Fibroblast of the aortic adventitia (primary cell): ENCODE measurements at regions not wholly inside any gene's neighbourhood (a gene's known extent, or its start where the extent isn't known, plus 50 kb on each side); places are given as distances from the start of the nearest gene placed in this dataset.

ENCODE experiments used
- DNase-seq: peaks from one replicate; pipeline ENCODE4 v3.0.0-alpha.2; 2010; ENCODE audit warnings: low read depth
- H3K4me3 ChIP-seq: 2 replicates; pipeline ENCODE4 v1.5.1; 2011; ENCODE audit warnings: low read depth, mild to moderate bottlenecking, control low read depth, low read length, moderate library complexity
- TF ChIP-seq, protein P1 (sequence below): IDR thresholded peaks from 2 replicates; pipeline ENCODE4 v1.5.1; 2011; ENCODE audit warnings: mild to moderate bottlenecking, low read length, control low read depth, inconsistent platforms; ENCODE audit not compliant: insufficient read depth

DNA sequence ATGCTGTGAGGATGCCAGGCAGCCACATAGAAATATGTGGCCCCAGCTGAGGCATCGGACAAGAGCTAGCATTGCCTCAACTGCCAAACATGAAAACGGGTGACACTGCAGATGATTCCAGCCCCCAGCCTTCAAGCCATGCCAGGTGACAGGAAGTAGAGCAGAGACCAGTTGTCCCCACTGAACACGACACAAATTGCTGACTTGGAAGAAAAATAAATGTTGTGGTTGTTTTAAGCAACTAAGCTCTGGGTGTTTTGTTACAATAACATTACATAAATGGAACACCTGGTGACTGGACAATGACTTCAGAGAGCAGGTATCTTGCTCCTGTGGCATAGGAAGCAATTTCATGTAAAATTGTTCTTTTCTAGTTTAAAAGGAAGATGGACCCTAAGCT, 154.2 kb downstream of the KIF4B start:
- DNase-seq = no peak
- TF ChIP-seq, protein P1, sequence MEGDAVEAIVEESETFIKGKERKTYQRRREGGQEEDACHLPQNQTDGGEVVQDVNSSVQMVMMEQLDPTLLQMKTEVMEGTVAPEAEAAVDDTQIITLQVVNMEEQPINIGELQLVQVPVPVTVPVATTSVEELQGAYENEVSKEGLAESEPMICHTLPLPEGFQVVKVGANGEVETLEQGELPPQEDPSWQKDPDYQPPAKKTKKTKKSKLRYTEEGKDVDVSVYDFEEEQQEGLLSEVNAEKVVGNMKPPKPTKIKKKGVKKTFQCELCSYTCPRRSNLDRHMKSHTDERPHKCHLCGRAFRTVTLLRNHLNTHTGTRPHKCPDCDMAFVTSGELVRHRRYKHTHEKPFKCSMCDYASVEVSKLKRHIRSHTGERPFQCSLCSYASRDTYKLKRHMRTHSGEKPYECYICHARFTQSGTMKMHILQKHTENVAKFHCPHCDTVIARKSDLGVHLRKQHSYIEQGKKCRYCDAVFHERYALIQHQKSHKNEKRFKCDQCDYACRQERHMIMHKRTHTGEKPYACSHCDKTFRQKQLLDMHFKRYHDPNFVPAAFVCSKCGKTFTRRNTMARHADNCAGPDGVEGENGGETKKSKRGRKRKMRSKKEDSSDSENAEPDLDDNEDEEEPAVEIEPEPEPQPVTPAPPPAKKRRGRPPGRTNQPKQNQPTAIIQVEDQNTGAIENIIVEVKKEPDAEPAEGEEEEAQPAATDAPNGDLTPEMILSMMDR = no peak
- no peak overlapping the region for H3K4me3 ChIP-seq

DNA sequence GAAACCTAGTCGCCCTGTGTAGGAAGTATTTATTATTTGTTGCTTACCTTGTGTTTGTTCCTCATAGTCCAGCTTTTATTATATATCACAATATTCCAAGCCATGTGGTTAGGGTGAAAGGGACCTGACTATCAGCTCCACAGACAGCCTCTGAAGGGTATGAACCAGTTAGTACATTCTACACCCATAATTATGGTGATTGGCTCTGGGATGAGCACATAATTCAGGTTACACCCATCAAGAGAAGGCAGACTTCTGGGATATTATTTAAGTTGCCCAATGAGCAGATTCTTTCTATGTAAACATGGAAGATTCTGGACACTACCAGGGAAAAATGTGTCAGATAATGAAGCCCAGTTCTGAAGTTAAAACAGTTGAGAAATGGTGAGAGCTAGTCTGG, 168.0 kb downstream of the KIF4B start:
- DNase-seq = no peak
- no peak overlapping the region for H3K4me3 ChIP-seq
- TF ChIP-seq, protein P1 = no peak

DNA sequence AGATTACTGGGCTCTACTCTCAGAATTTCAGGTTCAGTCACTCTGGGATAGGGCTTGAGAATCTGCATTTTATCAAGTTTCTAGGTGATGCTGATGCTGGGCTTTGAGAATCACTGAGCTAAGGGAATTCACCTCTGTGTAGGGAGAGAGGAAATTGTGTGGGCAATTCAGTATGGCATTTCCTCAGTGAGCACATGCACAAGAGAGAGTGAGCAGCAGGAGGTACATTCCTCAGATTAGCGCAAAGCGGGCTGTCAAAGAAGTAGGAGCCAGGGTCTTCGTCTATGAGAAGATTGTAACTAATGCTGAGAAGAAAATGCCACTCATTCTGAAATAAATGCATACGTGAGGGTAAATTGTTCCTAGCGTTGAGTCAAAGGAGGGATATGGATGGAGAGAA, 175.9 kb downstream of the KIF4B start:
- no peak for DNase-seq
- TF ChIP-seq, protein P1 = no peak
- no peak overlapping the region for H3K4me3 ChIP-seq

DNA sequence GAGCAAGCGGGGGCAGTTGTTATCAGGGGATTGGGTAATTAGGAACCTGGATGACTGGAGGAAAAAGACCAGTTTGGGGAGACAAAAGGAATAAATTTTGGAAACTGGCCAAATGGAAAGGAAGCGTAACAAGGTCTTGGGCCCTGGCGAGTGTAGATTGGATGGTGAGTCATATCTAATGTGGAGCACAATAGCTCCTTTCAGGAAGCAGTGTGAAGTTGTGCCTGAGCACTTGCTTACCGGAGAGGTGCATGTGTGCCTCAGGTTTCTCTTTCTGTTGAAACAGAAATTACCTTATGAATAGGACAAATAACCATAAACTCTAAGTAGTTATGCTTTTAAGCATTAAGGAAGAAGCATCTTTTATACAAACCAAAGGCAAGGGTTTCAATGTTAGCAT, 176.4 kb downstream of the KIF4B start:
- TF ChIP-seq, protein P1 = no peak
- no peak for DNase-seq
- H3K4me3 ChIP-seq = no peak overlapping the region

DNA sequence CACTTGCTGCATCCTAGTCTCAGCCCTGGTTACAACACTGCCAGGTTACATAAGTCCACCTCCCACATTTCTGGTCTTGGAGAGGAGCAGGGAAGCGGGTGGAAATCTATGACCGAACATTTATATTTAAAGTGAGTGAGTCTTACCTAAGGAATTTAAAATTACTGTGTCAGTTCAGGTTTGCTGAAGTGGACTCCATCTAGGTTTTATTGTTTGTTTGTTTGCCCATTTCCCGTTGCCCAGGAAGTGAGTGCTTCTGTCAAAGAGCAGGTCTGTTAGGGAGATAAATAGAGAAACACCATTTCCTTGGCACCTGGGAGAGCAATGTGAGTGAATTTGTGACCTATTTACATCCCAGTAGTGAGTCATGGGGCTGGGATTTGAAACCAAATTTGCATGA, 179.5 kb downstream of the KIF4B start:
- TF ChIP-seq, protein P1 = no peak
- no peak overlapping the region for H3K4me3 ChIP-seq
- no peak for DNase-seq

GRCh38 chr5:155193483-155194107, 180.0 kb downstream of the KIF4B start:
- TF ChIP-seq, protein P1 = no peak
- DNase-seq = no peak
- H3K4me3 ChIP-seq = no peak overlapping the region

GRCh38 chr5:155200608-155201007, 187.1 kb downstream of the KIF4B start:
- no peak overlapping the region for H3K4me3 ChIP-seq
- DNase-seq = no peak
- TF ChIP-seq, protein P1 = no peak
